Nephron progenitor cell (in vitro differentiated cells): ENCODE measurements at regions not wholly inside any gene's neighbourhood (a gene's known extent, or its start where the extent isn't known, plus 50 kb on each side); places are given as distances from the start of the nearest gene placed in this dataset.

Experiments used
- DNase-seq: peaks from one replicate; pipeline ENCODE4 v3.0.0; 2021
- H3K27ac Mint-ChIP-seq: 2 replicates; pipeline ENCODE4 v1.8.0; 2021; ENCODE audit warnings: mild to moderate bottlenecking, moderate library complexity, mixed read lengths
- H3K27me3 Mint-ChIP-seq: 2 replicates; pipeline ENCODE4 v1.8.0; 2021; ENCODE audit warnings: mild to moderate bottlenecking, low read depth, mixed read lengths; ENCODE audit not compliant: poor library complexity
- H3K36me3 Mint-ChIP-seq: 2 replicates; pipeline ENCODE4 v1.8.0; 2021; ENCODE audit warnings: low read depth, mixed read lengths
- H3K4me1 Mint-ChIP-seq: 2 replicates; pipeline ENCODE4 v1.8.0; 2021; ENCODE audit warnings: mixed read lengths
- H3K4me3 Mint-ChIP-seq: 2 replicates; pipeline ENCODE4 v1.8.0; 2021; ENCODE audit warnings: mild to moderate bottlenecking, moderate library complexity, mixed read lengths
- H3K9me3 Mint-ChIP-seq: 2 replicates; pipeline ENCODE4 v1.8.0; 2021; ENCODE audit warnings: mild to moderate bottlenecking, moderate library complexity, mixed read lengths
- TF ChIP-seq, protein P1 (sequence below): fragments of 200-600 bp; sonication (generic); IDR thresholded peaks from 2 replicates; pipeline ENCODE4 v1.5.0; 2021; ENCODE audit warnings: antibody characterized with exemption

DNA sequence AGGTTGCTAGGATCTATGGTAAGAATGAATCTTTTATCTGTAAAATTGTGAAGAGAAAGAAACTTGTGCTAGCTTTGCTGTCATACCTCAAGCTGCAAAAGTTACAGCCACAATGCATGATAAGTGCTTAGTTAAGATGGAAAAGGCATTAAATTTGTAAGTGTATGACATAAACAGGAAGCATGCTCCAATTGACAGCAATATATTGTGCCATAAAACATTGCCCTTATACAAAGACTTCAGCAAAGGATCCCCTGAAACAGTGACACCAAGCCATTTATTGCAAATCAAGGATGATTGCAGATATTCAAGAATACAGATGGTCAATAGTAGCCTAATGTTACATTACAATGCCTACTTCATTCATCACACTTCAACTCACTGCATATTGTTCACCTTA lies 283.1 kb downstream of the CPS1 start:
- H3K36me3 Mint-ChIP-seq: no peaks in the 10 kb centered on the region
- H3K27me3 Mint-ChIP-seq: no peaks in the 10 kb centered on the region
- H3K4me3 Mint-ChIP-seq: no peak overlapping the region
- no peak overlapping the region for H3K27ac Mint-ChIP-seq
- H3K9me3 Mint-ChIP-seq: no peaks in the 10 kb centered on the region
- no peaks in the 10 kb centered on the region for H3K4me1 Mint-ChIP-seq
- no peak for DNase-seq
- TF ChIP-seq, protein P1, sequence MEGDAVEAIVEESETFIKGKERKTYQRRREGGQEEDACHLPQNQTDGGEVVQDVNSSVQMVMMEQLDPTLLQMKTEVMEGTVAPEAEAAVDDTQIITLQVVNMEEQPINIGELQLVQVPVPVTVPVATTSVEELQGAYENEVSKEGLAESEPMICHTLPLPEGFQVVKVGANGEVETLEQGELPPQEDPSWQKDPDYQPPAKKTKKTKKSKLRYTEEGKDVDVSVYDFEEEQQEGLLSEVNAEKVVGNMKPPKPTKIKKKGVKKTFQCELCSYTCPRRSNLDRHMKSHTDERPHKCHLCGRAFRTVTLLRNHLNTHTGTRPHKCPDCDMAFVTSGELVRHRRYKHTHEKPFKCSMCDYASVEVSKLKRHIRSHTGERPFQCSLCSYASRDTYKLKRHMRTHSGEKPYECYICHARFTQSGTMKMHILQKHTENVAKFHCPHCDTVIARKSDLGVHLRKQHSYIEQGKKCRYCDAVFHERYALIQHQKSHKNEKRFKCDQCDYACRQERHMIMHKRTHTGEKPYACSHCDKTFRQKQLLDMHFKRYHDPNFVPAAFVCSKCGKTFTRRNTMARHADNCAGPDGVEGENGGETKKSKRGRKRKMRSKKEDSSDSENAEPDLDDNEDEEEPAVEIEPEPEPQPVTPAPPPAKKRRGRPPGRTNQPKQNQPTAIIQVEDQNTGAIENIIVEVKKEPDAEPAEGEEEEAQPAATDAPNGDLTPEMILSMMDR: no peak

DNA sequence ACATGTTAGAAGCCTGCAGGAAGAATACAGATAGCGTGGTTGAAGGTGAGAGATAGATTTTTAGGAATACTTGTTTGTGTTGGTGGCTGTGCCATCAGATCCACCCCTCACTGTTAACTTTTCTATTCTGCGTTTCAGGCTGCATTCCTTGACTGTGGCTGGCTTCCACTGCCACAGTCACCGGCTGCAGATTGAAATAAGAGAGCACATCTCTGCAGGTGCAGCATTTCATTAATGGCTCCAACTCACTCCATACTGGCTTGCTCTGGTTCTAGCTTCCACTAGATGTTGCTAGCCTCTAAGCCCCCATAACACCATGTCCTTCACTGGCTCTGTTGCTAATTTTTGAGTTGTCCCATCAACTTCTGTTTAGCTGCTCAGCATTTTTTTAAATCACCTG lies 286.5 kb downstream of the CPS1 start:
- Mint-ChIP-seq H3K4me3 (no peak overlapping the region), H3K27me3 (peaks cover 3% of the 10 kb centered on the region), H3K4me1 (no peaks in the 10 kb centered on the region), H3K27ac (no peak overlapping the region), H3K36me3 (no peaks in the 10 kb centered on the region), H3K9me3 (no peaks in the 10 kb centered on the region)
- TF ChIP-seq, protein P1: no peak
- DNase-seq: no peak

DNA sequence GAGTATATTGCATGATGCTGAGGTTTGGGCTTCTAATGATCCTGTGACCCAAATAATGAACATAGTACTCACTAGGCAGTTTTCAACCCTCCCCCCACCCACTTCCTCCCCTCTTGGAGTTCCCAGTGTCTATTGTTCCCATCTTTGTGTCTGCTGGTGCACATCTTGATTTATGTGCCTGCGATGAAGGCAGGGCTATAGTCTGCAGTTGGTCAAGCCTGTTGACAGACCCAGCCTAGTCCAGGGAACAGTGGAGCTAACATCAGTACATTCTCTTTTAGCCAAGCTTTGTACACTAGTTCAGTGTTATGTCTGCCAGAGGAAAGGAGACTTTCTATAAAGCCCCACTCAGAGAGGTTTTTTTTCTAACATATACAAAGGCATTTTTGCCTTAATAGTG lies 287.6 kb downstream of the CPS1 start:
- TF ChIP-seq, protein P1: no peak
- Mint-ChIP-seq H3K27ac (no peak overlapping the region), H3K4me3 (no peak overlapping the region), H3K4me1 (no peaks in the 10 kb centered on the region), H3K36me3 (no peaks in the 10 kb centered on the region), H3K27me3 (peaks cover 3% of the 10 kb centered on the region), H3K9me3 (no peaks in the 10 kb centered on the region)
- no peak for DNase-seq

DNA sequence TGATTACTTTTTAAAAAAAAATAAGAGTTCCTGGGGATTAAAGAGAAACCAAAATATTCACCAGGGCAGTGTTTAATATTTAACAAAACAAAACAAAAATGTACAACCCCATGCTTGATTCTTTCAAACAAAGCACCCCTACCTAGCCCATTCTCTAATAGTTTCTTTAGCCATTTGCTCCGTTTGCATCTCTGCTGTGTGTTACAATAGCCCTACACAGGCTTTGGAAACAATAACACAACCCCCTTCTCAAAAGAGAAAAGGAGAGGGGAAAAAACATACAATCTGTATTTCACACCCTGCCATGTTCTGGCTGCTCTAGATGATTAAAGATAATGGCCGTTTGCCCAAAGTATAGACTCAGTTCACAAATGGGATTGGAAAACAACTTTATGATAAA lies 302.9 kb downstream of the CPS1 start:
- no peaks in the 10 kb centered on the region for H3K4me1 Mint-ChIP-seq
- H3K9me3 Mint-ChIP-seq: no peaks in the 10 kb centered on the region
- H3K36me3 Mint-ChIP-seq: no peaks in the 10 kb centered on the region
- TF ChIP-seq, protein P1: no peak
- H3K27ac Mint-ChIP-seq: no peak overlapping the region
- DNase-seq: no peak
- peaks cover 5% of the 10 kb centered on the region for H3K27me3 Mint-ChIP-seq
- H3K4me3 Mint-ChIP-seq: no peak overlapping the region

DNA sequence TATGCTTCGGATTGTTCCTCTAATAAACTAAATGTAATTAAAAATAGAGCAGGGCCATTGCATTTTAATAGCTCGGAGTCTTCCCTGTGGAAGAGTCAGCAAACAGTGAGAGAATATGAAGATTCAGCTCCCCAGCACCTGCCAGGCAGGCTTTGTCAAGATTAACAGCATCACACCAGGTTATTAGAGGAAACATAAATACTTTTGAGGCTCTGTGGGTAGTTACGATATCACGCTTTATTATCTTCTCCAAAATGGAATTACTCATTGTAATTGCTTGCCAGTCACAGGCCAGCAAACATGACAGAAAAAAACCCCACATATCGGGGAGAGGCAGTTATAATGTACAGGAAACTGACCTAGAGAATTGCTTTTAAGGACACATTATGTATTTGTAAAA lies 303.9 kb downstream of the CPS1 start:
- Mint-ChIP-seq H3K27me3 (peaks cover 9% of the 10 kb centered on the region), H3K9me3 (no peaks in the 10 kb centered on the region), H3K27ac (no peak overlapping the region), H3K4me1 (no peaks in the 10 kb centered on the region), H3K36me3 (no peaks in the 10 kb centered on the region), H3K4me3 (no peak overlapping the region)
- TF ChIP-seq, protein P1: no peak
- no peak for DNase-seq

DNA sequence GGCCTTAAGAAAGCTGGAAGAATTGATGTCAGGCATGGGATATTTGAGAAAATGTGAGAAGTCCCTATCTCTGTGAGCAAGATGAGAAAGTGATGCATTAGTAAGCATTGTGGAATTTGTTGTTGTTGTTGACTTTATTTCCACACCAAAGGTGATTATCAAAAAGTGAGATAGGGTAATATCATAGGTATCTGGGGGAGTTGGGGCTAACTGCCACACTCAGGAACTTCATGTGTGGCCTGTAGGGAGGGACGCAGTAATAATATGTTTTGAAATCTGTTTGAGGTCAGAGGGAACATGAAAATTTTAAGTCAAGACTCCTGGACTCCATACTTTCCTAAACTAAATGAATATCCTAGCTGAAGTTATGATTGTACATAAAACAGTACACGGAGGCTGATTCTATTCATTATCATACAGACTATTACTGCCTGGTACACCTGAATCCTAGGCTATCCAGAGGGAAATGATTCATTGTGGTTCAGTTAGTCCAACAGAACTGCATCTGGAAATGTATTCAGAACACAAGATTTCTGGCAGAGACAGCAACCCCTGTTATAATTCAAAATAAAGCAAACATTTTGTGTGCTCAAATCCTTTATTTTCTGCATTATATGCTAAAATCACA lies 304.8 kb downstream of the CPS1 start:
- Mint-ChIP-seq H3K9me3 (no peaks in the 10 kb centered on the region), H3K27ac (no peak overlapping the region), H3K36me3 (no peaks in the 10 kb centered on the region), H3K27me3 (peaks cover 9% of the 10 kb centered on the region), H3K4me3 (no peak overlapping the region), H3K4me1 (no peaks in the 10 kb centered on the region)
- TF ChIP-seq, protein P1: no peak
- DNase-seq: no peak
